ENCODE measurements at regions not wholly inside any gene's neighbourhood (a gene's known extent, or its start where the extent isn't known, plus 50 kb on each side); places are given as distances from the start of the nearest gene placed in this dataset.
"Not testable (repeated sequence)": the region's sequence is repeated elsewhere in the genome, so short reads cannot be mapped to it uniquely, and the experiment has no call there.

DNA sequence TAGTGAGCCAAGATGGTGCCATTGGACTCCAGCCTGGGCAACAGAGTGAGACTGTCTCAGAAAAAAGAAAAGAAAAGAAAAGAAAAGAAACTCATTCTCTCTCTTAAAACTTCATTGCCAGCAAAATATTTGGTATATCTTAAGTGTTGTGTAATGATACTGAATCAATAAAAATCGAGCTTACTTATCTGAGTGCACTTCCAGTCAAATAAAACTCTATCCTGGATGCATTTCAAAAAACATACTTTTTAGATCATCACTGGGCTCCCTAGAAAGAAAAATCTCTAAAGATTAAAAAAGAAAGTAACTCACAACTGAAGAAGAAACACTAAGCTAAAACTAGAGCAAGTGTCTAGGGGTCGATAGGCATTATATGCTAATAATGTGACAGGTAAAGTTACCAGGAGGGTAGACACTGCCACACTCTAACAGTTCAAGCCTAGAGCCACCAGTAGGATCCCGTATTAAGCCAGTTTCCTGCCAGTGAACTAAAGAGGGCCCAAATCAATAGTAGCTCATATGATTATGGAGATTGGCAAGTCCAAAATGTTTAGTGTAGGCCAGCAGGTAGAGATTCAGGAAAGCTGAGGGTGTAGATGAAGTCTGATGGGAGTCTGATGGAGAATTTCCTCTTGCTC is 242.1 kb upstream of the CYRIA start (continued):
- TF ChIP-seq, protein P1, sequence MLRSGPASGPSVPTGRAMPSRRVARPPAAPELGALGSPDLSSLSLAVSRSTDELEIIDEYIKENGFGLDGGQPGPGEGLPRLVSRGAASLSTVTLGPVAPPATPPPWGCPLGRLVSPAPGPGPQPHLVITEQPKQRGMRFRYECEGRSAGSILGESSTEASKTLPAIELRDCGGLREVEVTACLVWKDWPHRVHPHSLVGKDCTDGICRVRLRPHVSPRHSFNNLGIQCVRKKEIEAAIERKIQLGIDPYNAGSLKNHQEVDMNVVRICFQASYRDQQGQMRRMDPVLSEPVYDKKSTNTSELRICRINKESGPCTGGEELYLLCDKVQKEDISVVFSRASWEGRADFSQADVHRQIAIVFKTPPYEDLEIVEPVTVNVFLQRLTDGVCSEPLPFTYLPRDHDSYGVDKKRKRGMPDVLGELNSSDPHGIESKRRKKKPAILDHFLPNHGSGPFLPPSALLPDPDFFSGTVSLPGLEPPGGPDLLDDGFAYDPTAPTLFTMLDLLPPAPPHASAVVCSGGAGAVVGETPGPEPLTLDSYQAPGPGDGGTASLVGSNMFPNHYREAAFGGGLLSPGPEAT (IDR thresholded peaks at IDR 0.05; ENCODE audit: low read depth), result no peak
- TF ChIP-seq, protein P2, sequence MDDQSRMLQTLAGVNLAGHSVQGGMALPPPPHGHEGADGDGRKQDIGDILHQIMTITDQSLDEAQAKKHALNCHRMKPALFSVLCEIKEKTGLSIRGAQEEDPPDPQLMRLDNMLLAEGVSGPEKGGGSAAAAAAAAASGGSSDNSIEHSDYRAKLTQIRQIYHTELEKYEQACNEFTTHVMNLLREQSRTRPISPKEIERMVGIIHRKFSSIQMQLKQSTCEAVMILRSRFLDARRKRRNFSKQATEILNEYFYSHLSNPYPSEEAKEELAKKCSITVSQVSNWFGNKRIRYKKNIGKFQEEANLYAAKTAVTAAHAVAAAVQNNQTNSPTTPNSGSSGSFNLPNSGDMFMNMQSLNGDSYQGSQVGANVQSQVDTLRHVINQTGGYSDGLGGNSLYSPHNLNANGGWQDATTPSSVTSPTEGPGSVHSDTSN (IDR thresholded peaks at IDR 0.05; ENCODE audit: insufficient replicate concordance, low read depth, low read length), result no peak
- no peak for TF ChIP-seq BHLHE40 (IDR thresholded peaks at IDR 0.05; ENCODE audit: borderline replicate concordance in 1 of 2, low read depth in 2 of 2, low read length in 1 of 2)
- TF ChIP-seq MEF2A (IDR thresholded peaks at IDR 0.05; ENCODE audit: insufficient read depth, low read depth, low read length), result no peak
- TF ChIP-seq SUPT20H (IDR thresholded peaks at IDR 0.05; ENCODE audit: borderline replicate concordance, control insufficient read depth, low read depth, low read length), result no peak
- no peak for TF ChIP-seq NBN (IDR thresholded peaks at IDR 0.05)
- no peak for TF ChIP-seq EED (IDR thresholded peaks at IDR 0.05; ENCODE audit: low read depth)
- TF ChIP-seq IRF4 (IDR thresholded peaks at IDR 0.05; ENCODE audit: low read depth, low read length), result no peak
- TF ChIP-seq HCFC1 (IDR thresholded peaks at IDR 0.05; ENCODE audit: low read length), result no peak
- TF ChIP-seq MTA2 (IDR thresholded peaks at IDR 0.05; ENCODE audit: low read depth), result no peak
- TF ChIP-seq ZSCAN29 (IDR thresholded peaks at IDR 0.05), result no peak
- TF ChIP-seq, protein P3, sequence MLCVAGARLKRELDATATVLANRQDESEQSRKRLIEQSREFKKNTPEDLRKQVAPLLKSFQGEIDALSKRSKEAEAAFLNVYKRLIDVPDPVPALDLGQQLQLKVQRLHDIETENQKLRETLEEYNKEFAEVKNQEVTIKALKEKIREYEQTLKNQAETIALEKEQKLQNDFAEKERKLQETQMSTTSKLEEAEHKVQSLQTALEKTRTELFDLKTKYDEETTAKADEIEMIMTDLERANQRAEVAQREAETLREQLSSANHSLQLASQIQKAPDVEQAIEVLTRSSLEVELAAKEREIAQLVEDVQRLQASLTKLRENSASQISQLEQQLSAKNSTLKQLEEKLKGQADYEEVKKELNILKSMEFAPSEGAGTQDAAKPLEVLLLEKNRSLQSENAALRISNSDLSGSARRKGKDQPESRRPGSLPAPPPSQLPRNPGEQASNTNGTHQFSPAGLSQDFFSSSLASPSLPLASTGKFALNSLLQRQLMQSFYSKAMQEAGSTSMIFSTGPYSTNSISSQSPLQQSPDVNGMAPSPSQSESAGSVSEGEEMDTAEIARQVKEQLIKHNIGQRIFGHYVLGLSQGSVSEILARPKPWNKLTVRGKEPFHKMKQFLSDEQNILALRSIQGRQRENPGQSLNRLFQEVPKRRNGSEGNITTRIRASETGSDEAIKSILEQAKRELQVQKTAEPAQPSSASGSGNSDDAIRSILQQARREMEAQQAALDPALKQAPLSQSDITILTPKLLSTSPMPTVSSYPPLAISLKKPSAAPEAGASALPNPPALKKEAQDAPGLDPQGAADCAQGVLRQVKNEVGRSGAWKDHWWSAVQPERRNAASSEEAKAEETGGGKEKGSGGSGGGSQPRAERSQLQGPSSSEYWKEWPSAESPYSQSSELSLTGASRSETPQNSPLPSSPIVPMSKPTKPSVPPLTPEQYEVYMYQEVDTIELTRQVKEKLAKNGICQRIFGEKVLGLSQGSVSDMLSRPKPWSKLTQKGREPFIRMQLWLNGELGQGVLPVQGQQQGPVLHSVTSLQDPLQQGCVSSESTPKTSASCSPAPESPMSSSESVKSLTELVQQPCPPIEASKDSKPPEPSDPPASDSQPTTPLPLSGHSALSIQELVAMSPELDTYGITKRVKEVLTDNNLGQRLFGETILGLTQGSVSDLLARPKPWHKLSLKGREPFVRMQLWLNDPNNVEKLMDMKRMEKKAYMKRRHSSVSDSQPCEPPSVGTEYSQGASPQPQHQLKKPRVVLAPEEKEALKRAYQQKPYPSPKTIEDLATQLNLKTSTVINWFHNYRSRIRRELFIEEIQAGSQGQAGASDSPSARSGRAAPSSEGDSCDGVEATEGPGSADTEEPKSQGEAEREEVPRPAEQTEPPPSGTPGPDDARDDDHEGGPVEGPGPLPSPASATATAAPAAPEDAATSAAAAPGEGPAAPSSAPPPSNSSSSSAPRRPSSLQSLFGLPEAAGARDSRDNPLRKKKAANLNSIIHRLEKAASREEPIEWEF (IDR thresholded peaks at IDR 0.05; ENCODE audit: insufficient replicate concordance, low read depth, low read length), result no peak
- TF ChIP-seq FOXK2 (IDR thresholded peaks at IDR 0.05), result no peak

DNA sequence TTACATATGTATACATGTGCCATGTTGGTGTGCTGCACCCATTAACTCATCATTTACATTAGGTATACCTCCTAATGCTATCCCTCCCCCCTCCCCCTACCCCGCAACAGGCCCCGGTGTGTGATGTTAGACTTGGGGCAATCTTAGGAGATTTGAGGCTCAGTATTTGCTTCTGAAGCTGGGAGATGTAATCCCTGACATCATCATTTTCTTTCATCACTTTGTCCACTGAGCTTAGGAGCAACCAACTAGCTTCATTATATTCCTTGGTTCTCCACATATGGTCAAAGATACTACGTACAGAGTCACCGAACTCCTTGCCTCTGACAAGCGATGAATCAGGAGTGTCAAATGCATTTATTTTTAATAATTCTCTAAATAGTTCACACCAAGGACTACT is 239.7 kb upstream of the CYRIA start:
- CTCF ChIA-PET; in situ Hi-C loops (cut with MboI); H4K20me1 ChIP-seq (ENCODE audit: control insufficient read depth, insufficient read depth); H3K4me3 ChIP-seq; H3K4me1 ChIP-seq (ENCODE audit: control insufficient read depth, insufficient read depth, low read length); H3K79me2 ChIP-seq (ENCODE audit: control insufficient read depth, insufficient read depth, low read length); ATAC-seq; H2AFZ ChIP-seq (ENCODE audit: control insufficient read depth, low read depth, low read length); H3K9ac ChIP-seq (ENCODE audit: control insufficient read depth, insufficient read depth, low read length); BruUV-seq (replicated peaks); FAIRE-seq; H3K27ac ChIP-seq (ENCODE audit: control insufficient read depth, insufficient read depth); DNase-seq (ENCODE audit: low read depth, low spot score); H3K36me3 ChIP-seq (ENCODE audit: control insufficient read depth in 2 of 2, insufficient read depth in 2 of 2, low read length in 1 of 2); POLR2A ChIA-PET; H3K27me3 ChIP-seq (replicated peaks in 1 of 2; ENCODE audit: control insufficient read depth in 2 of 2, insufficient read depth in 2 of 2, low read length in 1 of 2); SMC1A ChIA-PET (ENCODE audit: uncharacterized antibody, unreplicated experiment); H3K9me3 ChIP-seq (replicated peaks; ENCODE audit: control insufficient read depth, insufficient read depth, low read length); H3K4me2 ChIP-seq (ENCODE audit: control insufficient read depth, insufficient read depth); RAD21 ChIA-PET (ENCODE audit: unreplicated experiment): not testable (repeated sequence)
- 84% methylated on average over 5 of the region's 5 CpGs for WGBS (ENCODE audit: insufficient coverage, insufficient replicate concordance, low lambda C conversion rate, missing lambda C conversion rate)
- intact Hi-C loops (cut with micrococcal nuclease; ENCODE audit: unreplicated experiment), result loop anchor here (10.0 kb wide), 1 partner anchor 291 kb away; no protein-coding TSS in a partner anchor
